ENCODE measurements at regions not wholly inside any gene's neighbourhood (a gene's known extent, or its start where the extent isn't known, plus 50 kb on each side); places are given as distances from the start of the nearest gene placed in this dataset.

DNA sequence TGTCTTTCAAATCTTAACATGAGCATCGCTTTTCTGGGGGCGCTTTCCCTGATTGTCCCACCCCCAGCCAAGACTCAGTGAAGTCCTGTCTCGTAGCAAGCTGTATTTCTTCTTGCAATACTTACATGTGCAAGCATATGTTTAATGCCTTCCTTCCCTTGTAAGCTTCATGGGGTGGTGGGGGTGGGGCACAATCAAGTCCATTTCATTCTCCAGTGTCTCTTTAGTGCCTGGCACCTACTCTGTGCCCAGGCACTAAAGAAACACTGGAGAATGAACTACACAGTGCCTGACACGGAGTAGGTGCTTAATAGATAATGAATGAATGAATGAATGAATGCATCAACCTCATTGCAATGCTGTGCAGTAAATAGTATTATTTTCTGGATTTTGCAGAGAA lies 143.1 kb downstream of the PLPP3 start:
- no peak overlapping the region for H3K27ac ChIP-seq (ENCODE audit: insufficient read depth, low read length)
- H3K9me3 ChIP-seq (ENCODE audit: control insufficient read depth, insufficient read depth, low read depth, low read length): no peaks in the 10 kb centered on the region
- DNase-seq (ENCODE audit: low read depth in 2 of 2): no peak
- no peaks in the 10 kb centered on the region for H4K20me1 ChIP-seq (ENCODE audit: control insufficient read depth, extremely low read depth, insufficient read depth, low read length)
- H3K4me3 ChIP-seq (replicated peaks in 1 of 4; ENCODE audit: control extremely low read depth in 1 of 4, insufficient read depth in 1 of 4, low read depth in 3 of 4, low read length in 4 of 4): no peak overlapping the region
- no peaks in the 10 kb centered on the region for H3K4me1 ChIP-seq (ENCODE audit: control insufficient read depth, extremely low read depth, insufficient read depth, low read length)
- H3K36me3 ChIP-seq (ENCODE audit: control insufficient read depth, insufficient read depth, low read length): no peaks in the 10 kb centered on the region
- H2AFZ ChIP-seq (ENCODE audit: low read length): no peak overlapping the region
- no peaks in the 10 kb centered on the region for H3K79me2 ChIP-seq (ENCODE audit: control insufficient read depth, insufficient read depth, low read length)
- no peaks in the 10 kb centered on the region for H3K27me3 ChIP-seq (ENCODE audit: control insufficient read depth, insufficient read depth, low read length)
- TF ChIP-seq EZH2 (IDR thresholded peaks at IDR 0.05; ENCODE audit: low read length, missing control alignments) (no peak), CTCF (conservative IDR thresholded peaks at IDR 0.05 in 1 of 2, IDR thresholded peaks at IDR 0.05 in 1 of 2; ENCODE audit: low read depth in 1 of 2, low read length in 2 of 2) (no peak)
- H3K9ac ChIP-seq (ENCODE audit: insufficient read depth, low read length): no peak overlapping the region
- H3K4me2 ChIP-seq (ENCODE audit: extremely low read depth, insufficient read depth, low read length): no peak overlapping the region

GRCh38 chr1:56435434-56436262 lies 143.7 kb downstream of the PLPP3 start:
- no peaks in the 10 kb centered on the region for H4K20me1 ChIP-seq (ENCODE audit: control insufficient read depth, extremely low read depth, insufficient read depth, low read length)
- H3K36me3 ChIP-seq (ENCODE audit: control insufficient read depth, insufficient read depth, low read length): no peaks in the 10 kb centered on the region
- no peaks in the 10 kb centered on the region for H3K4me1 ChIP-seq (ENCODE audit: control insufficient read depth, extremely low read depth, insufficient read depth, low read length)
- no peaks in the 10 kb centered on the region for H3K27me3 ChIP-seq (ENCODE audit: control insufficient read depth, insufficient read depth, low read length)
- H2AFZ ChIP-seq (ENCODE audit: low read length): no peak overlapping the region
- no peaks in the 10 kb centered on the region for H3K79me2 ChIP-seq (ENCODE audit: control insufficient read depth, insufficient read depth, low read length)
- H3K4me2 ChIP-seq (ENCODE audit: extremely low read depth, insufficient read depth, low read length): no peak overlapping the region
- no peak overlapping the region for H3K27ac ChIP-seq (ENCODE audit: insufficient read depth, low read length)
- no peak for DNase-seq (ENCODE audit: low read depth in 2 of 2)
- TF ChIP-seq CTCF (conservative IDR thresholded peaks at IDR 0.05 in 1 of 2, IDR thresholded peaks at IDR 0.05 in 1 of 2; ENCODE audit: low read depth in 1 of 2, low read length in 2 of 2): no peak
- TF ChIP-seq EZH2 (IDR thresholded peaks at IDR 0.05; ENCODE audit: low read length, missing control alignments): no peak
- no peak overlapping the region for H3K4me3 ChIP-seq (replicated peaks in 1 of 4; ENCODE audit: control extremely low read depth in 1 of 4, insufficient read depth in 1 of 4, low read depth in 3 of 4, low read length in 4 of 4)
- H3K9ac ChIP-seq (ENCODE audit: insufficient read depth, low read length): no peak overlapping the region
- no peaks in the 10 kb centered on the region for H3K9me3 ChIP-seq (ENCODE audit: control insufficient read depth, insufficient read depth, low read depth, low read length)

DNA sequence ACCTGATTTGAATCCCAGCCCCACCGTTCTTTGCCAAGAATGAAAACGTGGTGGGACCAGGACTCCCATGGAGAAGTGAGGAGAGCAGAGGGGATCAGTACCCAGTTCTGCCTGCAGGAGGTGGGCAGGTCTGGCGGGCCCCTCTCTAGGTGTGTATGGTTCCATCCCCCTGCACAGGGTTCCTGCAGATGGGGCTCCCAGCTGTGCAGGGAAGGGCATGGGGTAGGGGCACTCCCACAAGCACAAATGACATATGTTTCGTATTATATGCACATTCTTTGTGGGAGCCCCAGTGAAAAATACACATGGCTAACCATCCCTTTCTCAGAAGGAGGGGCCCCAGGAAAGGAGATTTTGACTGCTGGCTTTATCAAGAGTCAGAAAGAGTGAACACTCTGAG lies 144.6 kb downstream of the PLPP3 start:
- Histone ChIP-seq H3K4me3 (replicated peaks in 1 of 4; ENCODE audit: control extremely low read depth in 1 of 4, insufficient read depth in 1 of 4, low read depth in 3 of 4, low read length in 4 of 4) (no peak overlapping the region), H2AFZ (ENCODE audit: low read length) (no peak overlapping the region), H3K9ac (ENCODE audit: insufficient read depth, low read length) (no peak overlapping the region), H3K27me3 (ENCODE audit: control insufficient read depth, insufficient read depth, low read length) (no peaks in the 10 kb centered on the region), H3K36me3 (ENCODE audit: control insufficient read depth, insufficient read depth, low read length) (no peaks in the 10 kb centered on the region), H3K79me2 (ENCODE audit: control insufficient read depth, insufficient read depth, low read length) (no peaks in the 10 kb centered on the region), H3K4me2 (ENCODE audit: extremely low read depth, insufficient read depth, low read length) (no peak overlapping the region), H3K27ac (ENCODE audit: insufficient read depth, low read length) (no peak overlapping the region), H4K20me1 (ENCODE audit: control insufficient read depth, extremely low read depth, insufficient read depth, low read length) (no peaks in the 10 kb centered on the region), H3K9me3 (ENCODE audit: control insufficient read depth, insufficient read depth, low read depth, low read length) (no peaks in the 10 kb centered on the region), H3K4me1 (ENCODE audit: control insufficient read depth, extremely low read depth, insufficient read depth, low read length) (no peaks in the 10 kb centered on the region)
- TF ChIP-seq CTCF (conservative IDR thresholded peaks at IDR 0.05 in 1 of 2, IDR thresholded peaks at IDR 0.05 in 1 of 2; ENCODE audit: low read depth in 1 of 2, low read length in 2 of 2) (no peak), EZH2 (IDR thresholded peaks at IDR 0.05; ENCODE audit: low read length, missing control alignments) (no peak)
- DNase-seq (ENCODE audit: low read depth in 2 of 2): no peak
